ENCODE measurements at regions not wholly inside any gene's neighbourhood (a gene's known extent, or its start where the extent isn't known, plus 50 kb on each side); places are given as distances from the start of the nearest gene placed in this dataset.
"Not testable (repeated sequence)": the region's sequence is repeated elsewhere in the genome, so short reads cannot be mapped to it uniquely, and the experiment has no call there.

- TF ChIP-seq POLR2A (IDR thresholded peaks at IDR 0.05; ENCODE audit: extremely low read depth, insufficient read length), result no peak
- TF ChIP-seq CTCF (IDR thresholded peaks at IDR 0.05; ENCODE audit: low read depth, low read length), result no peak
- no peak for TF ChIP-seq MAX (IDR thresholded peaks at IDR 0.05; ENCODE audit: low read depth, low read length)
- TF ChIP-seq MYC (IDR thresholded peaks at IDR 0.05; ENCODE audit: low read depth, low read length), result no peak
- no peak for DNase-seq (ENCODE audit: low read depth)
- no peak overlapping the region for H3K4me3 ChIP-seq (ENCODE audit: low read depth, low read length)
Observed at GRCh38 chr7:41565655-41566054, 137.2 kb downstream of the INHBA start.

GRCh38 chr7:41559426-41559825 is 143.5 kb downstream of the INHBA start:
- TF ChIP-seq MYC (IDR thresholded peaks at IDR 0.05; ENCODE audit: low read depth, low read length) (no peak), CTCF (IDR thresholded peaks at IDR 0.05; ENCODE audit: low read depth, low read length) (no peak), MAX (IDR thresholded peaks at IDR 0.05; ENCODE audit: low read depth, low read length) (no peak)
- no peak overlapping the region for H3K4me3 ChIP-seq (ENCODE audit: low read depth, low read length)
- DNase-seq (ENCODE audit: low read depth), result no peak

- DNase-seq (ENCODE audit: low read depth), result no peak
- no peak overlapping the region for H3K4me3 ChIP-seq (ENCODE audit: low read depth, low read length)
- TF ChIP-seq POLR2A (IDR thresholded peaks at IDR 0.05; ENCODE audit: extremely low read depth, insufficient read length) (no peak), CTCF (IDR thresholded peaks at IDR 0.05; ENCODE audit: low read depth, low read length) (no peak), MAX (IDR thresholded peaks at IDR 0.05; ENCODE audit: low read depth, low read length) (no peak), MYC (IDR thresholded peaks at IDR 0.05; ENCODE audit: low read depth, low read length) (no peak)
Observed at GRCh38 chr7:41554481-41554880, 148.4 kb downstream of the INHBA start.

GRCh38 chr7:41550046-41550445 is 152.8 kb downstream of the INHBA start:
- not testable (repeated sequence) for DNase-seq (ENCODE audit: low read depth)

GRCh38 chr7:41544241-41544640 is 158.6 kb downstream of the INHBA start:
- H3K4me3 ChIP-seq (ENCODE audit: low read depth, low read length), result no peak overlapping the region
- DNase-seq (ENCODE audit: low read depth), result no peak
- no peak for TF ChIP-seq CTCF (IDR thresholded peaks at IDR 0.05; ENCODE audit: low read depth, low read length)
- no peak for TF ChIP-seq POLR2A (IDR thresholded peaks at IDR 0.05; ENCODE audit: extremely low read depth, insufficient read length)
- no peak for TF ChIP-seq MAX (IDR thresholded peaks at IDR 0.05; ENCODE audit: low read depth, low read length)
- no peak for TF ChIP-seq MYC (IDR thresholded peaks at IDR 0.05; ENCODE audit: low read depth, low read length)

More at GRCh38 chr7:41550046-41550445, 152.8 kb downstream of the INHBA start:
- not testable (repeated sequence) for H3K4me3 ChIP-seq (ENCODE audit: low read depth, low read length)

- H3K4me3 ChIP-seq (ENCODE audit: low read depth, low read length), result no peak overlapping the region
- no peak for DNase-seq (ENCODE audit: low read depth)
- TF ChIP-seq CTCF (IDR thresholded peaks at IDR 0.05; ENCODE audit: low read depth, low read length) (no peak), MYC (IDR thresholded peaks at IDR 0.05; ENCODE audit: low read depth, low read length) (no peak), POLR2A (IDR thresholded peaks at IDR 0.05; ENCODE audit: extremely low read depth, insufficient read length) (no peak), MAX (IDR thresholded peaks at IDR 0.05; ENCODE audit: low read depth, low read length) (no peak)
Observed at GRCh38 chr7:41540601-41541000, 162.3 kb downstream of the INHBA start.
